Activated naive CD4-positive, alpha-beta T cell treated with anti-CD3 and anti-CD28 coated beads, Interleukin-2, amount 50 U/mL, for 72 hours (primary cell): ENCODE measurements at regions not wholly inside any gene's neighbourhood (a gene's known extent, or its start where the extent isn't known, plus 50 kb on each side); places are given as distances from the start of the nearest gene placed in this dataset.

Source experiments
- ATAC-seq, 2 donors: fragments of 150-1000 bp; cut with Tn5 transposase; 2 replicates each; pipeline ENCODE4 v1.10.0; 2021; ENCODE audit warnings: mild to moderate bottlenecking in 2 of 2, moderate library complexity in 2 of 2
- DNase-seq, 2 donors: peaks; one replicate each; pipeline ENCODE4 v3.0.0; 2021 to 2022; ENCODE audit warnings: low spot score in 2 of 2
- H3K27ac Mint-ChIP-seq, 2 donors: one replicate each; pipeline ENCODE4 v1.8.0; 2022; ENCODE audit warnings: mild to moderate bottlenecking in 2 of 2, mixed read lengths in 2 of 2
- H3K36me3 Mint-ChIP-seq, 2 donors: one replicate each; pipeline ENCODE4 v1.8.0; 2022; ENCODE audit warnings: mixed read lengths in 2 of 2
- H3K9me3 Mint-ChIP-seq, 2 donors: one replicate each; pipeline ENCODE4 v1.8.0; 2022; ENCODE audit warnings: mixed read lengths in 2 of 2

DNA sequence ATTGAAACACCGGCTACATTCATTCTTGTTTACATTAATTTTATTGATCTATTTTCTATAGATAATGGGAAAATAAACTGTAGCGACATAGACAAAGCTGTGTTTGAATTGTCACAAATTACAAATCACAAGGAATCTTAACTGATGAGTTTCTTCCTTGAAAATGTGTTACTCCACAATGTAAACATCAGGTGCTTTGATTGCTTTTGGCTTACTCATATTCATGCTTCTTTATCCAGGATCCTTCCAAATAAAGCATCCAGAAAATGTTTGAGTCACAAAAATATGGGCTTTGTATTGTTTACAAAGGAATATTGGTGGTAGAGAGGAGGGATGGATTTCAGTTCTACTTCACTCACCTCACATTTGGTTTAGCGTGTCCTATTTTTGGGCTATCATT lies 64.0 kb downstream of the BMP2 start:
- no peaks in the 10 kb centered on the region for H3K36me3 Mint-ChIP-seq
- no peak overlapping the region for H3K27ac Mint-ChIP-seq
- DNase-seq (no peak), ATAC-seq (no peak)
- peaks cover 0 to 3% of the 10 kb centered on the region in 2 donors for H3K9me3 Mint-ChIP-seq

DNA sequence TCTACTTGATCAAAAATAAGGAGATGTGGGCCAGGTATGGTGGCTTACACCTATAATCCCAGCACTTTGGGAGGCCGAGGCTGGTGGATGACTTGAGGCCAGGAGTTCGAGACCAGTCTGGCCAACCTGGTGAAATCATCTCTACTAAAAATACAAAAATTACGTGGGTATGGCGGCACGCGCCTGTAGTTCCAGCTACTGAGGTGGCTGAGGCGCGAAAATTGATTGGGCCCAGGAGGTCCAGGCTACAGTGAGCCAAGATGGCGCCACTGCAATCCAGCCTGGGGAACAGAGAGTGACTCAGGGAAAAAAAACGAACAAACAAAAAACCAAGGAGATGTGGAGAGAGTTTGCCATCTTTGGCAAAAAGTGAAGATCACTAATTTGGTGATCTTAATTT lies 65.3 kb downstream of the BMP2 start:
- H3K36me3 Mint-ChIP-seq = no peaks in the 10 kb centered on the region
- DNase-seq (no peak), ATAC-seq (no peak)
- no peak overlapping the region for H3K27ac Mint-ChIP-seq
- peaks cover 0 to 3% of the 10 kb centered on the region in 2 donors for H3K9me3 Mint-ChIP-seq

DNA sequence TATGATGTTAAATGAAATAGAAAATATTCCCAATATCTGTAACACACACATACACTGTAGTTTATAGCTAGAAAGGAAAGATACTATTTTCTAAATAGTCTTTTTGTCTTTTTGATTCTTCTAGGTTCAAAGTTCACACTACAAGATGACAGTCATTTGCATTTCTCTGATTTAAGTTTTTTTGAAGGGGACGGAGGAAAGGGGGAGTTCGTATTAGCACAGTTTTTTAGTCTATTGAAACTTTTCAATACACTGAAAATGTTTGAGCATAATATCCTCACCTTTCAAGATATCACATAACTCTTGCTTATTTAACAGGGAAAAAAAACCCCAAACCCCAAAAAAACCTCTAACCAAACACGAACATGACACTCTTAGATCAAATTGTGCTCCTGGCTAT lies 68.1 kb downstream of the BMP2 start:
- H3K36me3 Mint-ChIP-seq = no peaks in the 10 kb centered on the region
- DNase-seq (no peak), ATAC-seq (no peak)
- peaks cover 0 to 7% of the 10 kb centered on the region in 2 donors for H3K9me3 Mint-ChIP-seq
- H3K27ac Mint-ChIP-seq = no peak overlapping the region

DNA sequence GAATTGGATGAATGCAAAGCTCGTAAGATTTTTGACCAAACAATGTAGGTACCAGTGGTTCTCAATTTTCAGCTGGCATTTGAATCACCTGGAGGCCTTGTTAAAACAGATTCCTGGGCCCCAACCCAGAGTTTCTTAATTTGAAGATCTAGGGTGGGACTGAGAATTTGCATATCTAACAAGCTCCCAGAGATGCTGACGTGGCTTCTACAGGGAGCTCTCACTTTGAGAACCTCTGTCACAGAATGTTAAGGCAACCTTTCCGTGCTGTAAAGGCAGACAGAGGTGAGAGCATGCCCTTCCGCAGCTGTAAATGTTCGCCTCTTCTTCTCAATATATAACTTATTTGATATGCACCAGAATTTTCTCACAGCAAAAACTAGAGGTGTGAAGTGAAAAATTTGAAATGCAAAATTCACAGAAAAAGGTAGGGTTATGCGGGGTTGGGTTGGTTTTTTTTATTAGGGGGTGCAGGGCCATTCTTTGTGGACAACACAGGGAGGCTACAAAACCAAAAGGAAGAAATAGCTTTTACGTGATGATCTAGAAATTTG lies 69.4 kb downstream of the BMP2 start:
- no peak for DNase-seq
- no peak for ATAC-seq
- no peaks in the 10 kb centered on the region for H3K36me3 Mint-ChIP-seq
- no peak overlapping the region for H3K27ac Mint-ChIP-seq
- peaks cover 0 to 7% of the 10 kb centered on the region in 2 donors for H3K9me3 Mint-ChIP-seq

DNA sequence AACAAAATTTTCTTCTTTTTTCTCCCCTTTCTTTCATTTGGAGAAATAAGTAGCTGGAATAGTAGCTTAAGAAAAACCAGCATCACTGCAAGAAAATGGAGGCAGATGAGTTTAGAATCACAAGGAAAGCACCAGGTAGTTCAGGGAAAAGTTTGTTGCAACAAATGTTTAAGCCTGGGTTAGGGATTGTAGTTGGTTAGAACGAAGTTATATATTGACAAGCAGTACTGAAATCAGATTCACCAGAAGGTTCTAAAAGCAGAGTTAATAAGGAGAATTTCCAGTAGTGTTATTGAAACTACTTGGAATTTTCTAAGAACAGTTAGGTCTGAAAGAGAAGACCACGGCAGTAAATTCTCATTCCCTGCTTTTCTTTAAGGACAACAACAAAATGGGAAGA lies 70.2 kb downstream of the BMP2 start:
- DNase-seq (no peak), ATAC-seq (no peak)
- no peak overlapping the region for H3K27ac Mint-ChIP-seq
- peaks cover 0 to 5% of the 10 kb centered on the region in 2 donors for H3K9me3 Mint-ChIP-seq
- no peaks in the 10 kb centered on the region for H3K36me3 Mint-ChIP-seq

DNA sequence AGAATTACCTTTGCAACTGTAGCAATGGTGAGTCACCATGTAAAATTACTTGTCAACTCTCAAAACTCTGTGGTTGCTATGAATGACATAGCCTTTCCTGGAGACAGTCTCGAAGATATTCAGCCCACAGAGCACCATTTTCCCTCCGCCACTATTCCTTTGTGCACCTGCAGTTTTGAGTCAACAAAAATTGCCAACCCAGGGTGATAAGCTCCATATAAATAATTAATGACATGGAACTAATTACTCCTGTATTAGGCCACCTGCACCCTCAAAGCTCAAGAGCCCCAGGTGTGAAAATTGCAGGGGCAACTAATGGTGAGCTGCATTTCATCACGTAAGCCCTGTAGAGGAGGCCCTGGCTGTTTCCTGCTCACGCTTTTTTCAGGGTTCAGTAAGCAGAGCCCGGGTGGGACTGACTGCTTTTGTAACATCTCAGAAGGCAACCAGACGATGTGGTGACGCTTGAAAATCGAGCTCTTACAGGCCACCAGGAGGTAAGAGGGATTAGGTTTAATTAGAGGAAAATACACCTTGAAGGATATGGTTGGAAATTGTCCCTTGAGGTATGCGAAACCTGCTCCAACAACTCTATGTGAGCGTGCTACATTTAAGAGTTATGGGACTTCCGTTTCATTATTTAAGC lies 70.8 kb downstream of the BMP2 start:
- Mint-ChIP-seq H3K27ac (no peak overlapping the region), H3K36me3 (no peaks in the 10 kb centered on the region), H3K9me3 (peaks cover 0 to 4% of the 10 kb centered on the region in 2 donors)
- ATAC-seq (peak in 1 of 2 donors; percentile 69), DNase-seq (no peak)

DNA sequence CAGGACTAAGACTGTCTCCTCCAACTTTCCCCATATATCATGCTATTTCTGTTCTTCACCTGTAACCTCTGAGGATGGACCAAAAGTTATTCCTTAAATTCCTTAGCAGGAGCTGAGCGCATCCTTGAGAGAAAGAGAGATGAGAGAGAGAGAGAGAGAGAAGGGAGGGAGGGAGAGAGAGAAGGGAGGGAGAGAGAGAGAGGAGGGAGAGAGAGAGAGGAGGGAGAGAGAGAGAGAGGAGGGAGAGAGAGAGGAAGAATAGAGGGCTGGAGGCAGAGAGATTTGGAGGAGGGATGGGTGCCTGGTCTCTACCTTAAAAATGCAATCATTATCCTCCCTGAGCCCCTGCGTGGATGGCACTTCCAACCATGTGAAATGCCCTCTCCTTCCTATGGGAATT lies 73.6 kb downstream of the BMP2 start:
- no peak for ATAC-seq

DNA sequence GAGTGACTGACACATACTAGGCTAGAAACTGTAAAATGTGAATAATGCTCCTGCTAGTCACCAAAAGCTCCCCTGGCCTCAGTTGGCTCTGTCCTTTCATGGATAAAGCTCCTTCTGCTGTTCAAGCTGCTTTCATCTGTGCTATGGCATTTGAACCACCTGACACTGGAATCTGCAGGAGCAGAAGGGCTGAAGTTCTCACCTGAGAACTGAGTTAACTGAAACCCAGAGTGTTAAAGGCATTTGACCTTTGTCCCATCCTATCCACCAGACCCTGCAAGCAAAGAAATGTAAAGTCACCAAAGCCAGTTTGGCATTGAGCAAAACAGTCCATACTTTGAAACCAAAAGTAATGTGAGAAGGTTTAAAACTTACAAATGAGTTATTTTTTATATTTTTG lies 77.7 kb downstream of the BMP2 start:
- ATAC-seq (no peak), DNase-seq (no peak)
- H3K9me3 Mint-ChIP-seq = peaks cover 3 to 7% of the 10 kb centered on the region in 2 donors
- no peaks in the 10 kb centered on the region for H3K36me3 Mint-ChIP-seq
- no peak overlapping the region for H3K27ac Mint-ChIP-seq

More for the DNA sequence above, 73.6 kb downstream of the BMP2 start:
- Mint-ChIP-seq H3K9me3 (peaks cover 0 to 4% of the 10 kb centered on the region in 2 donors), H3K36me3 (no peaks in the 10 kb centered on the region), H3K27ac (no peak overlapping the region)
- DNase-seq = no peak

DNA sequence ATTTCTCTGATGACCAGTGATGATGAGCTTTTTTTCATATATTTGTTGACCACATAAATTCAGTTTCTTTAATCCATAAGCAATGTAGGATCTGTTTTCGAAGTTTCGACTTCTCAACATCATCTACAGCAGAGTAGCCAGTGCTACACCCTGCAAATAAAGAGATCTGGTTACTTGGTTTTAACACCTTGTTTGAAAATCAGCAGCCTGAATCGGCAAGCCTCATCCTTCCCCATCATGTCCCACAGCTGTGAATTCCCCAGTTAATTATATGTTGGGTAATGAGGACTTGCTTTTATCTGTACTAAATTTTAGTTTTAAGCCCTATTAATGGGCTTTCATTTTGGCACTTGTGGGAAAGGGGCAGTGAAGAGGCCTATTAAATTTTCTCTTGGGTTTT lies 80.6 kb downstream of the BMP2 start:
- DNase-seq (no peak), ATAC-seq (no peak)
- Mint-ChIP-seq H3K27ac (no peak overlapping the region), H3K36me3 (no peaks in the 10 kb centered on the region), H3K9me3 (peaks cover 7 to 17% of the 10 kb centered on the region in 2 donors)

DNA sequence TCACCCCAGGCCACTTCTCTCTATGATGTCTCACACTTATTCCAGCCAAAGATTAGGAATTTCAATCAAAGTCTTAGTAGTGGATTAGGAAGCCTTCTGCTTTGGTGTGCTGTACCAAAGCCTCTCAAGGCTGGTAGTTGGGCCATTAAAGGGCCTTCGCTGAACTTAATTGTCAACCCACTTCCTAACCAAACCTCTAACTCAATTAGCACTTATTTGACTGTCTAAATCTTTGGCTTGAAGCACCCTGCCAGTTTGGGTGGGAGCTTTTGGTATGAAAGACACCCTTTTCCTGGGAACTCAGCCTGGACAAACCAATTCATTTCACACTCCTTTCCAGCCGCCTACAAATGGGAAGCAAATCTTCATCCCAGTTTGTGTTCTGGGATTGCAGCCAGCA lies 81.5 kb downstream of the BMP2 start:
- Mint-ChIP-seq H3K36me3 (no peaks in the 10 kb centered on the region), H3K27ac (no peak overlapping the region), H3K9me3 (peaks cover 7 to 17% of the 10 kb centered on the region in 2 donors)
- ATAC-seq = no peak
- DNase-seq = no peak

DNA sequence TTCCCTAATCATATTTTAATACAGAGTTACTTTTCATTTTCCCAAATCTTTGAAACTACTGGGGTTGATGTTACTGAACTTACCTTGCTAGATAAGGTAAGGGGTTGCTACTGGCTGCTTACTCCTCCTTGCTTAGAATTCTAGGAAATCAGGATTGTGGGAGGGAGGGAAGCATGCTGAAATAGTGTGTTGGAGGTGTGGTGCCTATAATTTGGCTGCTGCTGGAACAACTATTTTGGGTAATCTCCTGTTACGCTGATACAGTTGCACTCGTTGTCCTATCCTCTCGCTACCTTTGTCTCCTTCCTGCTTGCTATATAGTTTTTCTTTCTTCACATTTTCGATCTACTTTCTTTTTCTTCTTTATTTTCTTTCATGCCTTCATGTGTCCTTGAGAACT lies 83.7 kb downstream of the BMP2 start:
- no peak for ATAC-seq
- H3K9me3 Mint-ChIP-seq = peaks cover 7 to 17% of the 10 kb centered on the region in 2 donors
- DNase-seq = no peak
- no peaks in the 10 kb centered on the region for H3K36me3 Mint-ChIP-seq
- no peak overlapping the region for H3K27ac Mint-ChIP-seq

DNA sequence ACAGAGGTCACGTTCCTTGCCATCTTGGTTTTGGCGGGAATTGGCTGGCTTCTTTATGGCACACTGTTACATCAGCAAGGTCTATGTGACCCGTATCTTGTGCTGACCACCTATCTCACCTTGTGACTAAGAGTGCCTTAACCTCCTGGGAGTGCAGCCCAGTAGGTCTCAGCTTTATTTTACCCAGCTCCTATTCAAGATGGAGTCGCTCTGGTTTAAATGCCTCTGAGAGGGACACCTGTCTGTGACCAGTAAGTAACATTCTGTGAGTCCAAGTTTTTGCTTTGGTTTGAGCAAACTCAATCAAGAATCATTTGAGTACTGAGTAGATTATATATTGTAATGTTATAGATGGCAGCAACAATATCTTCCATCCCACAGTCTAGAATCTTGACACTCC lies 85.0 kb downstream of the BMP2 start:
- H3K27ac Mint-ChIP-seq = no peak overlapping the region
- no peaks in the 10 kb centered on the region for H3K36me3 Mint-ChIP-seq
- ATAC-seq (no peak), DNase-seq (no peak)
- peaks cover 7 to 11% of the 10 kb centered on the region in 2 donors for H3K9me3 Mint-ChIP-seq

DNA sequence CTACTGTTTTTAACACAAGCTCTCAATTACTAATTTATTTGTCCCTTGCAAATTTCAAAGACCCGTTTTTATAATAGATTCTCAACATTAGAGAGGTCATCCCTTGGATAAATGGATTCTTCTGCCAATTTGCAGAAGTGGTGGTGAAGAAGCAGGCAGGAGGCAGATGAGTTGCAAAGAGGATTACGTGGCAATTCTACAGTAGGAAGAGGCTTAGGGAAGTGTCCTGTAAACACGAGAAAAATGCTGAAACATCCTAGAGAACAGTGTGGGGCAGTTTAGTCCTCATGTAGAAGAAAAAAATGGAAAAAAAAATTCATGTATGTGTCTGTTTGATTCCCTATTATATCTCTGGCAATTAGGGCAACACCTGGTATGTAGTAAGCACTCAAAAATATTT lies 87.6 kb downstream of the BMP2 start:
- DNase-seq (no peak), ATAC-seq (no peak)
- H3K27ac Mint-ChIP-seq = no peak overlapping the region
- no peaks in the 10 kb centered on the region for H3K36me3 Mint-ChIP-seq
- peaks cover 8 to 14% of the 10 kb centered on the region in 2 donors for H3K9me3 Mint-ChIP-seq

DNA sequence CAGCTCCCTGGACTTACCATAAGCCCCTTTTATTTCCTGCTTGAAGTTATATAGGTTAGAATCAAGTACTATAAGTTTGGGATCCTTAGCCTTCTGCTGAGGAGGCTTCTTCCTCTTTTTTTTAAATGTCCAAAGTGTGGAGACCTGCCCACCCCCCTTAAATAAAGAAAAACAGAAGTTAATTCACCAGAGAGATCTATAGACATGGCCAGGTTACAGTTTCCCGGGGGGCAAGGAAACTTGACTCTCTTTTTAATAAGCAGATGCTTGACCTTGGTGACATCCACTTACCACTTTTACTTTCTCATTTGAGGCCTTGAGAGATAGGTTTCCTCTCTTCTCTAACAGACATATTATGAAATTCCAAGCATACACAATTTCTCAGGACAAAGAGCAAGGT lies 88.3 kb downstream of the BMP2 start:
- DNase-seq = no peak
- no peaks in the 10 kb centered on the region for H3K36me3 Mint-ChIP-seq
- ATAC-seq = no peak
- peaks cover 6 to 12% of the 10 kb centered on the region in 2 donors for H3K9me3 Mint-ChIP-seq
- H3K27ac Mint-ChIP-seq = no peak overlapping the region

DNA sequence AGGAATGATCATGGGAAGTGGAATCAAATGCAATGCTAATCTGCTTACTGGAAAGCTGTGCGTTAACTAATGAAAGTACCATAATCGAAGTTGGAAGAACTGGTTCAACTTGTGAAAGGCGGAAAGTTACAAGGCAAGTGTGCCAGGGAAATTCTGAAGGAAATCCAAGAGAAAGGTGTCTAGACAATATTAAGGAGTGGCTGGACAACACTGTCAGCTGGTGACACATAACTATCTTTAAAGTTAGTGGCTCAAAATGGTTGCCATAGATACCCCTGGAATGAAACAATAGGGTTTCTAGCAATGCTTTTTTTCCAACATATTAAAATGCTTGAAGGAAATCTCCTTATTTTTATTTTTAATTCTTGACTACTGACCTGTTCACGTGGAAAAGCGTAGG lies 90.4 kb downstream of the BMP2 start:
- no peak for ATAC-seq
- Mint-ChIP-seq H3K36me3 (no peaks in the 10 kb centered on the region), H3K9me3 (peaks cover 4% of the 10 kb centered on the region in 2 donors), H3K27ac (no peak overlapping the region)
- DNase-seq = no peak

DNA sequence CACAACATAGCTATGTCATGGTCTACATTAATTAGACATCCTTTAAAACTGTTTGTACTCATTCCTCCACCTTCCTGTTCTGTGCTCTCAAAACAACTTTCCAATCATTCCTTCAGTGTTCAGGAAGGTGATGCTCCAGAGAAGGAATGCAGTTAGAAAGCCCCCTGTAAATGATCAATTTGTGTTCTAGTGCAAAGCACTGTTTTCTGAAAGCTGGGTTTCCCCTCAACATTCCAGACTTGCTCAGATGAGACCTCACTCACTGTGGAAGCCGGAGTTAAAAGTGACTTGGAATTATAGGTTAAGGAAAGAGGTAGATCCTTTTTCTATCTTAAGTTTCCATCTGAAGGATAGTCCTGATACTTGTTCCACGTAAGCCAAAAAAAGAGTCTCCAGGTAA lies 95.9 kb downstream of the BMP2 start:
- no peak overlapping the region for H3K27ac Mint-ChIP-seq
- no peaks in the 10 kb centered on the region for H3K36me3 Mint-ChIP-seq
- DNase-seq (no peak), ATAC-seq (no peak)
- H3K9me3 Mint-ChIP-seq = no peaks in the 10 kb centered on the region

DNA sequence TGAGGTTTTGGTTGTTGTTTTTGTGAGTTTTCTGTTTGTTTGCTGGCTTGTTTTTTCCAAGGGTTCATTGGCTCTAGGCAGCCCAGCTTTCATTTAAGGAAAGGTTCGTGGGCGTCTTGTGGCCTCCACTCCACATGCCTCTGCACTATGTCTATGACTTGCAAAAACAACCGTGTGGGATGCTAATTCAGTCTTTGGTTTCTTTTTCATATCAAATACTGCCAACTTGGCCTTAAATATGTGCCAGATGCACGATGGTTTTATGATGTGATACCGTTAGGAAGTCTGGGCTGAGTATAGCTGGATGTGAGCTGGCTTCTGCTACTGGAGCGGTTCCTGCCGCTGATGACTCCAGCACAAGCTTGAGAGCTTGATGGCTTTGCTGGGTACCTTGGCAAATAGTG lies 96.3 kb downstream of the BMP2 start:
- Mint-ChIP-seq H3K36me3 (no peaks in the 10 kb centered on the region), H3K9me3 (no peaks in the 10 kb centered on the region), H3K27ac (no peak overlapping the region)
- DNase-seq (no peak), ATAC-seq (no peak)

DNA sequence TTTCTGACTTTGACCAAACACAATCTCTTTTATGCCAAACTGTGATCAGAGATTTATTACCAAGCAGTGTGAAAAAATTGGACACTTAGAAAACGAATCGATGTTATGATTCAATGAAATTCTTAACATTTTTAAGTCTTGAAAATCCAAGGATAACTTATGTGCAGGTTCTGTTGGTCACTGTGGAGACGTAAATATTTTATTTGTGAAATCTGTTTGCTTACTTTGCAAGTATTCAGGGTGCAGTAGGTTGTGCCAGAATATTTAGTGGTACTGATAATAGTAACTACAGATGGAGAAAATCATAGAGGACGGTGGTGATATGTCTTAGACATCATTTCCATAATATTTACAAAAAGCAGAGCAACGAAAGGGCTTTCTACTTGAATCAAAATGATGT lies 97.3 kb downstream of the BMP2 start:
- no peak for DNase-seq
- Mint-ChIP-seq H3K27ac (no peak overlapping the region), H3K36me3 (no peaks in the 10 kb centered on the region), H3K9me3 (no peaks in the 10 kb centered on the region)
- ATAC-seq = no peak
